ENCODE measurements at regions not wholly inside any gene's neighbourhood (a gene's known extent, or its start where the extent isn't known, plus 50 kb on each side); places are given as distances from the start of the nearest gene placed in this dataset.

GRCh38 chr16:85422632-85423550 is 190.2 kb upstream of the GSE1 start:
- Histone ChIP-seq H3K27me3 (ENCODE audit: control insufficient read depth, insufficient read depth, low read length) (no peaks in the 10 kb centered on the region), H3K4me3 (ENCODE audit: low read depth, low read length) (no peak overlapping the region), H3K36me3 (ENCODE audit: control insufficient read depth, insufficient read depth, low read length) (no peaks in the 10 kb centered on the region; the same call in 1 of the 2 replicates)
- ChIA-PET POLR2A (no interaction called here), CTCF (interaction anchor here (0.6 kb wide), 1 partner anchor 145 kb away, joined by 4 read pairs; no protein-coding TSS in a partner anchor)
- DNase-seq (ENCODE audit: low read depth), result no peak
- TF ChIP-seq CTCF (IDR thresholded peaks at IDR 0.05; ENCODE audit: insufficient read depth, low read depth, low read length), result no peak

- Histone ChIP-seq H3K4me3 (ENCODE audit: low read depth, low read length) (no peak overlapping the region), H3K36me3 (ENCODE audit: control insufficient read depth, insufficient read depth, low read length) (no peaks in the 10 kb centered on the region; the same call in 1 of the 2 replicates), H3K27me3 (ENCODE audit: control insufficient read depth, insufficient read depth, low read length) (no peaks in the 10 kb centered on the region)
- ChIA-PET POLR2A (no interaction called here), CTCF (no interaction called here)
- DNase-seq (ENCODE audit: low read depth), result no peak
- TF ChIP-seq CTCF (IDR thresholded peaks at IDR 0.05; ENCODE audit: insufficient read depth, low read depth, low read length), result no peak
Measured at GRCh38 chr16:85423631-85424030, 189.5 kb upstream of the GSE1 start.

GRCh38 chr16:85424260-85425073 is 188.7 kb upstream of the GSE1 start:
- no peak for DNase-seq (ENCODE audit: low read depth)
- H3K27me3 ChIP-seq (ENCODE audit: control insufficient read depth, insufficient read depth, low read length), result no peaks in the 10 kb centered on the region
- no peak for TF ChIP-seq CTCF (IDR thresholded peaks at IDR 0.05; ENCODE audit: insufficient read depth, low read depth, low read length)
- POLR2A ChIA-PET, result no interaction called here
- H3K36me3 ChIP-seq (ENCODE audit: control insufficient read depth, insufficient read depth, low read length), result no peaks in the 10 kb centered on the region
- H3K4me3 ChIP-seq (ENCODE audit: low read depth, low read length), result no peak overlapping the region
- CTCF ChIA-PET, result interaction anchor here (1.0 to 1.1 kb wide), 2 partner anchors 37 to 310 kb away, joined by 3 read pairs; no protein-coding TSS in a partner anchor

GRCh38 chr16:85425074-85425662 is 188.0 kb upstream of the GSE1 start:
- Histone ChIP-seq H3K4me3 (ENCODE audit: low read depth, low read length) (no peak overlapping the region), H3K27me3 (ENCODE audit: control insufficient read depth, insufficient read depth, low read length) (no peaks in the 10 kb centered on the region), H3K36me3 (ENCODE audit: control insufficient read depth, insufficient read depth, low read length) (no peaks in the 10 kb centered on the region; the same call in 1 of the 2 replicates)
- no peak for TF ChIP-seq CTCF (IDR thresholded peaks at IDR 0.05; ENCODE audit: insufficient read depth, low read depth, low read length)
- DNase-seq (ENCODE audit: low read depth), result no peak
- ChIA-PET CTCF (interaction anchor here (0.6 to 1.1 kb wide), 3 partner anchors 37 to 310 kb away, joined by 3 read pairs; no protein-coding TSS in a partner anchor), POLR2A (no interaction called here)

All from BJ (cell line).